ENCODE measurements at regions not wholly inside any gene's neighbourhood (a gene's known extent, or its start where the extent isn't known, plus 50 kb on each side); places are given as distances from the start of the nearest gene placed in this dataset.
"Not testable (repeated sequence)": the region's sequence is repeated elsewhere in the genome, so short reads cannot be mapped to it uniquely, and the experiment has no call there.

GRCh38 chr20:50357783-50358161 is 152.4 kb upstream of the PTPN1 start:
- no peak for DNase-seq (ENCODE audit: low read depth in 2 of 2)

GRCh38 chr20:50358166-50358565 is 152.0 kb upstream of the PTPN1 start:
- no peak for DNase-seq (ENCODE audit: low read depth in 2 of 2)

GRCh38 chr20:50358971-50359370 is 151.2 kb upstream of the PTPN1 start:
- DNase-seq (ENCODE audit: low read depth in 2 of 2) = no peak

- DNase-seq (ENCODE audit: low read depth in 2 of 2) = no peak
Measured at GRCh38 chr20:50359607-50360217, 150.5 kb upstream of the PTPN1 start.

GRCh38 chr20:50360218-50360672 is 149.9 kb upstream of the PTPN1 start:
- DNase-seq (ENCODE audit: low read depth in 2 of 2) = no peak

- DNase-seq (ENCODE audit: low read depth in 2 of 2) = no peak
Measured at GRCh38 chr20:50360921-50361320, 149.3 kb upstream of the PTPN1 start.

GRCh38 chr20:50362177-50362576 is 148.0 kb upstream of the PTPN1 start:
- DNase-seq (ENCODE audit: low read depth in 2 of 2) = not testable (repeated sequence)

GRCh38 chr20:50363027-50363426 is 147.2 kb upstream of the PTPN1 start:
- no peak for DNase-seq (ENCODE audit: low read depth in 2 of 2)

GRCh38 chr20:50363479-50363878 is 146.7 kb upstream of the PTPN1 start:
- no peak for DNase-seq (ENCODE audit: low read depth in 2 of 2)

- DNase-seq (ENCODE audit: low read depth in 2 of 2) = no peak
Measured at GRCh38 chr20:50364542-50364941, 145.6 kb upstream of the PTPN1 start.

GRCh38 chr20:50366270-50367103 is 143.7 kb upstream of the PTPN1 start:
- no peak for DNase-seq (ENCODE audit: low read depth in 2 of 2)

- DNase-seq (ENCODE audit: low read depth in 2 of 2) = no peak
Measured at GRCh38 chr20:50367104-50367674, 143.0 kb upstream of the PTPN1 start.

- DNase-seq (ENCODE audit: low read depth in 2 of 2) = no peak
Measured at GRCh38 chr20:50367739-50368375, 142.3 kb upstream of the PTPN1 start.

GRCh38 chr20:50368386-50368785 is 141.8 kb upstream of the PTPN1 start:
- DNase-seq (ENCODE audit: low read depth in 2 of 2) = no peak

- no peak for DNase-seq (ENCODE audit: low read depth in 2 of 2)
Measured at GRCh38 chr20:50368813-50369224, 141.4 kb upstream of the PTPN1 start.

- no peak for DNase-seq (ENCODE audit: low read depth in 2 of 2)
Measured at GRCh38 chr20:50369225-50370035, 140.8 kb upstream of the PTPN1 start.

- no peak for DNase-seq (ENCODE audit: low read depth in 2 of 2)
Measured at GRCh38 chr20:50370036-50370566, 140.1 kb upstream of the PTPN1 start.

GRCh38 chr20:50371878-50372769 is 138.1 kb upstream of the PTPN1 start:
- no peak for DNase-seq (ENCODE audit: low read depth in 2 of 2)

- DNase-seq (ENCODE audit: low read depth in 2 of 2) = no peak
Measured at GRCh38 chr20:50372770-50373088, 137.5 kb upstream of the PTPN1 start.

- DNase-seq (ENCODE audit: low read depth in 2 of 2) = no peak
Measured at GRCh38 chr20:50373674-50374286, 136.4 kb upstream of the PTPN1 start.

Measured in stimulated activated CD8-positive, alpha-beta memory T cell treated with anti-CD3 and anti-CD28 coated beads, Interleukin-7, amount 100 ng/mL, for 1 hour (primary cell).